A673 (cell line): ENCODE measurements at regions not wholly inside any gene's neighbourhood (a gene's known extent, or its start where the extent isn't known, plus 50 kb on each side); places are given as distances from the start of the nearest gene placed in this dataset.

Experiments
- CTCF ChIP-seq: fragments of 300-800, 200-600 bp; sonication (generic); conservative IDR thresholded peaks from 2 replicates; pipeline ENCODE4 v1.5.1; 2017; ENCODE audit warnings: low read depth, mild to moderate bottlenecking, antibody characterized with exemption, low read length, moderate library complexity, mixed read lengths
- EZH2 ChIP-seq: fragments of 200-600 bp; sonication (generic); IDR thresholded peaks from 2 replicates; pipeline ENCODE4 v1.6.1; 2017; ENCODE audit warnings: borderline replicate concordance, low read depth, mild to moderate bottlenecking, mixed read lengths, antibody characterized with exemption, low read length; ENCODE audit not compliant: poor library complexity, severe bottlenecking

- TF ChIP-seq CTCF (no peak), EZH2 (no peak)
Measured at GRCh38 chr6:43953256-43953655, 174.0 kb downstream of the MRPL14 start.
